ENCODE measurements at regions not wholly inside any gene's neighbourhood (a gene's known extent, or its start where the extent isn't known, plus 50 kb on each side); places are given as distances from the start of the nearest gene placed in this dataset.
"Not testable (repeated sequence)": the region's sequence is repeated elsewhere in the genome, so short reads cannot be mapped to it uniquely, and the experiment has no call there.

- no peak for FAIRE-seq
Observed at GRCh38 chr2:16357188-16357587, 308.4 kb downstream of the CYRIA start.

GRCh38 chr2:16351541-16351940, 314.1 kb downstream of the CYRIA start:
- FAIRE-seq = no peak

- no peak for FAIRE-seq
Observed at GRCh38 chr2:16351137-16351536, 314.5 kb downstream of the CYRIA start.

GRCh38 chr2:16350211-16350610, 315.4 kb downstream of the CYRIA start:
- no peak for FAIRE-seq

GRCh38 chr2:16349811-16350210, 315.8 kb downstream of the CYRIA start:
- FAIRE-seq = no peak

- FAIRE-seq = no peak
Observed at GRCh38 chr2:16348821-16349515, 316.7 kb downstream of the CYRIA start.

GRCh38 chr2:16346671-16347070, 319.0 kb downstream of the CYRIA start:
- no peak for FAIRE-seq

- not testable (repeated sequence) for FAIRE-seq
Observed at GRCh38 chr2:16345231-16345630, 320.4 kb downstream of the CYRIA start.

GRCh38 chr2:16339206-16339605, 326.4 kb downstream of the CYRIA start:
- FAIRE-seq = no peak

- FAIRE-seq = no peak
Observed at GRCh38 chr2:16338026-16338425, 327.6 kb downstream of the CYRIA start.

- FAIRE-seq = no peak
Observed at GRCh38 chr2:16336916-16337315, 328.7 kb downstream of the CYRIA start.

- FAIRE-seq = no peak
Observed at GRCh38 chr2:16336491-16336890, 329.1 kb downstream of the CYRIA start.

- FAIRE-seq = no peak
Observed at GRCh38 chr2:16335947-16336346, 329.7 kb downstream of the CYRIA start.

- no peak for FAIRE-seq
Observed at GRCh38 chr2:16335604-16335930, 330.1 kb downstream of the CYRIA start.

GRCh38 chr2:16334886-16335603, 330.6 kb downstream of the CYRIA start:
- FAIRE-seq = no peak

GRCh38 chr2:16334366-16334765, 331.3 kb downstream of the CYRIA start:
- FAIRE-seq = no peak

- FAIRE-seq = no peak
Observed at GRCh38 chr2:16333681-16334080, 332.0 kb downstream of the CYRIA start.

GRCh38 chr2:16332681-16333557, 332.7 kb downstream of the CYRIA start:
- FAIRE-seq = no peak

GRCh38 chr2:16331772-16332171, 333.9 kb downstream of the CYRIA start:
- no peak for FAIRE-seq

- no peak for FAIRE-seq
Observed at GRCh38 chr2:16330982-16331381, 334.7 kb downstream of the CYRIA start.

GRCh38 chr2:16330571-16330970, 335.1 kb downstream of the CYRIA start:
- FAIRE-seq = no peak

- no peak for FAIRE-seq
Observed at GRCh38 chr2:16330012-16330411, 335.6 kb downstream of the CYRIA start.

GRCh38 chr2:16329421-16329820, 336.2 kb downstream of the CYRIA start:
- no peak for FAIRE-seq
